ENCODE measurements at regions not wholly inside any gene's neighbourhood (a gene's known extent, or its start where the extent isn't known, plus 50 kb on each side); places are given as distances from the start of the nearest gene placed in this dataset.

DNA sequence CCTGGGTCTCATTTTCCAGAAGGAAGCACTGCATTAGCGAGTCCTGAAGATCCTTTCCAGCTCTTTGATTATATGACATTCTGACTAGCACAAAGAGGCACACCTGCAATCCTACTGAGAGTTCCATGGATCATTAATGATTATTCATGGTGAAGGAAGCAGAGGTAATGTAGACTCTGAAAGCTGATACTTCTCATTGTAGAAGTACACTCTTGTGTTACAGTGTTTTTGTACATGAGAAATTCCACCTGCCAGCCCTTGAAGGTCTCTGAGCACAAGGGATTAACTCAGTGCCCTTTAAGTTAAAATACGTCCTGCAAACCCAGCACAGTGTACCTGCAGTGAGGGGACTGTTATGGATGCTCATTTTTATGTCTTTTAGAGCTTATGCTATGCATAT, 558.8 kb upstream of the FBXO33 start:
- TF ChIP-seq POLR2A (IDR thresholded peaks at IDR 0.05; ENCODE audit: low read length): no peak
- TF ChIP-seq, protein P1, sequence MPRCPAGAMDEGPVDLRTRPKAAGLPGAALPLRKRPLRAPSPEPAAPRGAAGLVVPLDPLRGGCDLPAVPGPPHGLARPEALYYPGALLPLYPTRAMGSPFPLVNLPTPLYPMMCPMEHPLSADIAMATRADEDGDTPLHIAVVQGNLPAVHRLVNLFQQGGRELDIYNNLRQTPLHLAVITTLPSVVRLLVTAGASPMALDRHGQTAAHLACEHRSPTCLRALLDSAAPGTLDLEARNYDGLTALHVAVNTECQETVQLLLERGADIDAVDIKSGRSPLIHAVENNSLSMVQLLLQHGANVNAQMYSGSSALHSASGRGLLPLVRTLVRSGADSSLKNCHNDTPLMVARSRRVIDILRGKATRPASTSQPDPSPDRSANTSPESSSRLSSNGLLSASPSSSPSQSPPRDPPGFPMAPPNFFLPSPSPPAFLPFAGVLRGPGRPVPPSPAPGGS (IDR thresholded peaks at IDR 0.05): no peak
- TF ChIP-seq RAD21 (conservative IDR thresholded peaks at IDR 0.05 in 1 of 2, IDR thresholded peaks at IDR 0.05 in 1 of 2): no peak
- no peak for TF ChIP-seq RNF2 (IDR thresholded peaks at IDR 0.05; ENCODE audit: borderline replicate concordance, low read depth)
- TF ChIP-seq, protein P2, sequence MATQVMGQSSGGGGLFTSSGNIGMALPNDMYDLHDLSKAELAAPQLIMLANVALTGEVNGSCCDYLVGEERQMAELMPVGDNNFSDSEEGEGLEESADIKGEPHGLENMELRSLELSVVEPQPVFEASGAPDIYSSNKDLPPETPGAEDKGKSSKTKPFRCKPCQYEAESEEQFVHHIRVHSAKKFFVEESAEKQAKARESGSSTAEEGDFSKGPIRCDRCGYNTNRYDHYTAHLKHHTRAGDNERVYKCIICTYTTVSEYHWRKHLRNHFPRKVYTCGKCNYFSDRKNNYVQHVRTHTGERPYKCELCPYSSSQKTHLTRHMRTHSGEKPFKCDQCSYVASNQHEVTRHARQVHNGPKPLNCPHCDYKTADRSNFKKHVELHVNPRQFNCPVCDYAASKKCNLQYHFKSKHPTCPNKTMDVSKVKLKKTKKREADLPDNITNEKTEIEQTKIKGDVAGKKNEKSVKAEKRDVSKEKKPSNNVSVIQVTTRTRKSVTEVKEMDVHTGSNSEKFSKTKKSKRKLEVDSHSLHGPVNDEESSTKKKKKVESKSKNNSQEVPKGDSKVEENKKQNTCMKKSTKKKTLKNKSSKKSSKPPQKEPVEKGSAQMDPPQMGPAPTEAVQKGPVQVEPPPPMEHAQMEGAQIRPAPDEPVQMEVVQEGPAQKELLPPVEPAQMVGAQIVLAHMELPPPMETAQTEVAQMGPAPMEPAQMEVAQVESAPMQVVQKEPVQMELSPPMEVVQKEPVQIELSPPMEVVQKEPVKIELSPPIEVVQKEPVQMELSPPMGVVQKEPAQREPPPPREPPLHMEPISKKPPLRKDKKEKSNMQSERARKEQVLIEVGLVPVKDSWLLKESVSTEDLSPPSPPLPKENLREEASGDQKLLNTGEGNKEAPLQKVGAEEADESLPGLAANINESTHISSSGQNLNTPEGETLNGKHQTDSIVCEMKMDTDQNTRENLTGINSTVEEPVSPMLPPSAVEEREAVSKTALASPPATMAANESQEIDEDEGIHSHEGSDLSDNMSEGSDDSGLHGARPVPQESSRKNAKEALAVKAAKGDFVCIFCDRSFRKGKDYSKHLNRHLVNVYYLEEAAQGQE (IDR thresholded peaks at IDR 0.05): no peak
- no peak for TF ChIP-seq CHD2 (IDR thresholded peaks at IDR 0.05; ENCODE audit: low read length, partially characterized antibody)
- no peak for TF ChIP-seq CTCF (IDR thresholded peaks at IDR 0.05)
- TF ChIP-seq RCOR1 (IDR thresholded peaks at IDR 0.05; ENCODE audit: low read depth, low read length): no peak
- TF ChIP-seq USF2 (IDR thresholded peaks at IDR 0.05): no peak
- TF ChIP-seq MAFK (IDR thresholded peaks at IDR 0.05; ENCODE audit: partially characterized antibody): no peak
- TF ChIP-seq HDAC2 (IDR thresholded peaks at IDR 0.05): no peak
- TF ChIP-seq, protein P3, sequence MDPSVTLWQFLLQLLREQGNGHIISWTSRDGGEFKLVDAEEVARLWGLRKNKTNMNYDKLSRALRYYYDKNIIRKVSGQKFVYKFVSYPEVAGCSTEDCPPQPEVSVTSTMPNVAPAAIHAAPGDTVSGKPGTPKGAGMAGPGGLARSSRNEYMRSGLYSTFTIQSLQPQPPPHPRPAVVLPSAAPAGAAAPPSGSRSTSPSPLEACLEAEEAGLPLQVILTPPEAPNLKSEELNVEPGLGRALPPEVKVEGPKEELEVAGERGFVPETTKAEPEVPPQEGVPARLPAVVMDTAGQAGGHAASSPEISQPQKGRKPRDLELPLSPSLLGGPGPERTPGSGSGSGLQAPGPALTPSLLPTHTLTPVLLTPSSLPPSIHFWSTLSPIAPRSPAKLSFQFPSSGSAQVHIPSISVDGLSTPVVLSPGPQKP (IDR thresholded peaks at IDR 0.05; ENCODE audit: low read depth, low read length): no peak
- TF ChIP-seq PHF8 (IDR thresholded peaks at IDR 0.05; ENCODE audit: borderline replicate concordance, low read depth): no peak
- no peak for TF ChIP-seq HOXA7 (CRISPR knock-in tag; IDR thresholded peaks at IDR 0.05)

All from A549 (cell line).